CD4-positive, alpha-beta T cell treated with Interleukin-21 for 1 hour (primary cell): ENCODE measurements at regions not wholly inside any gene's neighbourhood (a gene's known extent, or its start where the extent isn't known, plus 50 kb on each side); places are given as distances from the start of the nearest gene placed in this dataset.
"Not testable (repeated sequence)": the region's sequence is repeated elsewhere in the genome, so short reads cannot be mapped to it uniquely, and the experiment has no call there.

Source experiments
- DNase-seq: peaks from one replicate; pipeline ENCODE4 v3.0.0-alpha.2; 2020

- DNase-seq: no peak
These were observed 111.1 kb upstream of the VGLL3 start for GRCh38 chr3:87101861-87102625.

- DNase-seq: not testable (repeated sequence)
These were observed 106.8 kb upstream of the VGLL3 start for GRCh38 chr3:87097733-87098132.

- no peak for DNase-seq
These were observed 99.7 kb upstream of the VGLL3 start for GRCh38 chr3:87090631-87091030.

- DNase-seq: peak; percentile 5
These were observed 98.3 kb upstream of the VGLL3 start for GRCh38 chr3:87088993-87089841.

- no peak for DNase-seq
These were observed 97.6 kb upstream of the VGLL3 start for GRCh38 chr3:87088430-87088992.

GRCh38 chr3:87084868-87085267 lies 93.9 kb upstream of the VGLL3 start:
- no peak for DNase-seq

GRCh38 chr3:87082796-87083440 lies 92.0 kb upstream of the VGLL3 start:
- no peak for DNase-seq

GRCh38 chr3:87077355-87077754 lies 86.4 kb upstream of the VGLL3 start:
- DNase-seq: no peak

GRCh38 chr3:87076946-87077345 lies 86.0 kb upstream of the VGLL3 start:
- DNase-seq: no peak

- no peak for DNase-seq
These were observed 82.7 kb upstream of the VGLL3 start for GRCh38 chr3:87073496-87074145.

- no peak for DNase-seq
These were observed 81.5 kb upstream of the VGLL3 start for GRCh38 chr3:87072446-87072845.

- DNase-seq: no peak
These were observed 79.0 kb upstream of the VGLL3 start for GRCh38 chr3:87069971-87070370.

GRCh38 chr3:87069021-87069420 lies 78.1 kb upstream of the VGLL3 start:
- DNase-seq: no peak

- DNase-seq: no peak
These were observed 71.7 kb upstream of the VGLL3 start for GRCh38 chr3:87062685-87063084.

- DNase-seq: no peak
These were observed 66.5 kb upstream of the VGLL3 start for GRCh38 chr3:87057474-87057873.

- DNase-seq: no peak
These were observed 62.6 kb upstream of the VGLL3 start for GRCh38 chr3:87053553-87053952.

GRCh38 chr3:87052499-87053260 lies 61.7 kb upstream of the VGLL3 start:
- no peak for DNase-seq

- no peak for DNase-seq
These were observed 56.9 kb upstream of the VGLL3 start for GRCh38 chr3:87047852-87048251.

- DNase-seq: no peak
These were observed 55.3 kb upstream of the VGLL3 start for GRCh38 chr3:87046241-87046640.

- DNase-seq: no peak
These were observed 54.5 kb upstream of the VGLL3 start for GRCh38 chr3:87045473-87045872.

- no peak for DNase-seq
These were observed 53.9 kb upstream of the VGLL3 start for GRCh38 chr3:87044846-87045245.

- no peak for DNase-seq
These were observed 53.5 kb upstream of the VGLL3 start for GRCh38 chr3:87044409-87044808.
